HG03097 (cell line): ENCODE measurements at regions not wholly inside any gene's neighbourhood (a gene's known extent, or its start where the extent isn't known, plus 50 kb on each side); places are given as distances from the start of the nearest gene placed in this dataset.
"Not testable (repeated sequence)": the region's sequence is repeated elsewhere in the genome, so short reads cannot be mapped to it uniquely, and the experiment has no call there.

Experiments used
- ATAC-seq: cut with Tn5 transposase; IDR thresholded peaks from one replicate; pipeline ENCODE4 v1.9.1; 2021; ENCODE audit not compliant: unreplicated experiment, low FRiP score

GRCh38 chr5:68689010-68689409, 404.8 kb upstream of the SLC30A5 start:
- ATAC-seq: no peak

GRCh38 chr5:68691874-68692273, 401.9 kb upstream of the SLC30A5 start:
- not testable (repeated sequence) for ATAC-seq

GRCh38 chr5:68698025-68698940, 395.5 kb upstream of the SLC30A5 start:
- no peak for ATAC-seq

- no peak for ATAC-seq
Observed at GRCh38 chr5:68699966-68700365, 393.8 kb upstream of the SLC30A5 start.

- ATAC-seq: no peak
Observed at GRCh38 chr5:68707575-68707974, 386.2 kb upstream of the SLC30A5 start.

GRCh38 chr5:68708156-68708841, 385.5 kb upstream of the SLC30A5 start:
- no peak for ATAC-seq

- no peak for ATAC-seq
Observed at GRCh38 chr5:68708842-68709170, 385.0 kb upstream of the SLC30A5 start.

GRCh38 chr5:68709239-68709638, 384.6 kb upstream of the SLC30A5 start:
- ATAC-seq: no peak

GRCh38 chr5:68710514-68710913, 383.3 kb upstream of the SLC30A5 start:
- no peak for ATAC-seq

- peak; percentile 94 for ATAC-seq
Observed at GRCh38 chr5:68711293-68712200, 382.3 kb upstream of the SLC30A5 start.

- no peak for ATAC-seq
Observed at GRCh38 chr5:68714810-68715209, 379.0 kb upstream of the SLC30A5 start.

GRCh38 chr5:68720884-68721610, 372.8 kb upstream of the SLC30A5 start:
- ATAC-seq: no peak

- ATAC-seq: no peak
Observed at GRCh38 chr5:68722357-68722756, 371.5 kb upstream of the SLC30A5 start.

- ATAC-seq: no peak
Observed at GRCh38 chr5:68725905-68726683, 367.7 kb upstream of the SLC30A5 start.

- ATAC-seq: no peak
Observed at GRCh38 chr5:68727931-68728330, 365.9 kb upstream of the SLC30A5 start.

- ATAC-seq: no peak
Observed at GRCh38 chr5:68729678-68730077, 364.1 kb upstream of the SLC30A5 start.

- no peak for ATAC-seq
Observed at GRCh38 chr5:68730220-68730978, 363.4 kb upstream of the SLC30A5 start.

GRCh38 chr5:68730979-68731654, 362.7 kb upstream of the SLC30A5 start:
- no peak for ATAC-seq
